Stimulated activated CD4-positive, alpha-beta T cell treated with anti-CD3 and anti-CD28 coated beads, Interleukin-1b, Interleukin-23, amount 100 ng/mL, for 24 hours (primary cell): ENCODE measurements at regions not wholly inside any gene's neighbourhood (a gene's known extent, or its start where the extent isn't known, plus 50 kb on each side); places are given as distances from the start of the nearest gene placed in this dataset.
"Not testable (repeated sequence)": the region's sequence is repeated elsewhere in the genome, so short reads cannot be mapped to it uniquely, and the experiment has no call there.

Experiments used
- DNase-seq, 4 experiments: peaks; one replicate each; pipeline ENCODE4 v3.0.0-alpha.2; 2020; ENCODE audit warnings: low read depth in 4 of 4, low spot score in 1 of 4

DNA sequence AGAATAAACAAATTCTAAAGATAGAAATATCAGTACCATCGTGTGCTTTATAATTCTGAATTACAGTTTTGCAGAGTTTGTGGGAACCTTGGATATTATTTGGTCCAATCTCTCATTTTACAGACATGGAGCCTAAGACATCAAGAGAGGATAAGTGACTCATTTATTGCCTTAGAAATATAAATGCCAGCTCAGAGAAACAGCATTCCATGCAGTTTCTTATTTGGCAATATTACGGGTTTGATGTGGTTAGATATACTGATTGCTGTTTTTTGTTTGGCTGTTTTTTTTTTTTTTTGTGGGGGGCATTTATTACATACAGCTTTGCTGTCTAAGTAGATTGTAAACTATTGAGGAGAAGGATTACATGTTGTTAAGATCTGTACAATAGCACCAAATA lies 1241.1 kb upstream of the LRRTM1 start:
- DNase-seq: no peak

DNA sequence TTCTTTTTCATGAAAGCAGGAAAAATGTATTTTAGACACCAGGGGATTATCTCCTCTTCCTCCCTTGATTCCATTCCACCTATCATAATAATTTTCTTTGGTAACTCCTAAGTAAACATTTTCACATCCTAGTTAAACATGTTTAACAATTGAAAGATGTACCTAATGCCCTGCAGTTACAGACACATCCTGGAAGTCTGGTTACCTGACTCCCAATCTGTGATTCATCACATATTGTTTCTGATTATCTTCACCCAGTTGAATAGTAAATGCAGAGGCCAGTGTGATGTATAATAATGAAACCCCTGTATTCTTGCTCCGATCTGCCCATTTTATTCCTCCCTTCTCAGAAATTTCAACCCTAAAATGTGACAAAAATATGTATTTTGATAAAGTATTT lies 1237.6 kb upstream of the LRRTM1 start:
- no peak for DNase-seq

DNA sequence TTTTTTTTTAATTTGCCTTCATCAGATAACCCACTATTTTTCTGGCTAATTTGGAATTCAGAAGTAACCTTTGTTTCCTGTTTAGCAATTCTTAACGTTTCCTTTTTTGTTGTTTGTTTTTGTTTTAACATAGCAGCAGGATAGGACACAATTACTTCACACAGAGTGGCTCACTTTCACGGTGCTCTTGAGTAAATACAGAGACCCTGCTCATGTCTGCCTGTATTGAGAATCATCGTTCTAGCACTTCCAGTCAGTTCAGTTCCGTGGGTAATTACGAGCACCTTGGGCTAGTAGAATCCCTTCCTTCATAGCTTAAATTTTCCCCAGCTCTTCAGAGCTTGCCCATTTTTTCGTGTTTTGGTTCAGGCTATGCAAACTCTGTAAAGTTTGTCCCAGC lies 1225.4 kb upstream of the LRRTM1 start:
- DNase-seq: no peak

DNA sequence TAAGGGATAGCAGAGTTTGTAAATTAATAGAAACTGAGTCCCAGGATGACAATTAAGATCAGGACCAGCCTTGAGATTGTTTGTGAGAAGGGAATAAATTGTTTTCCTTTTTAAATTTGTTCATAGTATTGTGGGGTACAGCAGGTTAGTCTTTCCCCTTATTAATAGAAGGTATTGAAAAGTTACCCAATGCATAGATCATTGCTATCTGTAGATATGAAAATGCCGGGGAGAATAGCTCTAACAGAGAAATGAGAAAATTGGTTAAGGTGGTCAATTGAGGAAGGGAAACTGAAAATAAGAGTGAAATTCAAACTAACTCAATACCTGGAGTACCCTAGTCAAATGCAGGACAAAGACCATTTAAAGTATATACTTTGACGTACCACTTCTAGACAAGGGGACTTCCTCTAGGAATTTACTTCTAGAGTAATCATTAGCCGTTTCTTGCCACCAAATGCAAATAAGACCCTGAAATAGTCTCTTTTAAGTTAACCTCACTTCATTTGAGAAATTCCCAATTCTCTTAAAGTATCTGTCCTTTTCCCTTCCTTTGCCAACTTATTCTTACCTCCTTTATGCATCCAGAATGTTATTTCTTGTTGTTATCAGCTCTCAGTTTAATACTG lies 1224.4 kb upstream of the LRRTM1 start:
- DNase-seq: no peak

DNA sequence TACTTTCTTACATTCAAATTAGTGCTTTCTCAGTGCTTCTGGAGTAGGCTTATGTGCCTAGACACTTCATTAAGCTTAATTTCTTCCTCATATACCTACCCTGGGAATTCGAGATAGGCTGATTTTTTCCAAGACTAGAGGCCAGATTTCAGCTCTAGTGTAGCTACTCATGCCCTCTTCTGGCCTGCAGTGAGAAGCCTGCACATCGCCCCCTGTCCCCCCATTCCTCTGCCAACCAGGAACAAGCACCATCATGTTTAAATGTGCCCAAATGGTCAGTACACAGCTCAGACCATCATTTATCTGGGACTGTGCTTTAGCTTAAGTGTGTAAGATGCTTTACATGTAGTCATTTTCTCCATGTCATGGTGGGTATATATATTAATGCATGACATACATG lies 1218.8 kb upstream of the LRRTM1 start:
- no peak for DNase-seq

DNA sequence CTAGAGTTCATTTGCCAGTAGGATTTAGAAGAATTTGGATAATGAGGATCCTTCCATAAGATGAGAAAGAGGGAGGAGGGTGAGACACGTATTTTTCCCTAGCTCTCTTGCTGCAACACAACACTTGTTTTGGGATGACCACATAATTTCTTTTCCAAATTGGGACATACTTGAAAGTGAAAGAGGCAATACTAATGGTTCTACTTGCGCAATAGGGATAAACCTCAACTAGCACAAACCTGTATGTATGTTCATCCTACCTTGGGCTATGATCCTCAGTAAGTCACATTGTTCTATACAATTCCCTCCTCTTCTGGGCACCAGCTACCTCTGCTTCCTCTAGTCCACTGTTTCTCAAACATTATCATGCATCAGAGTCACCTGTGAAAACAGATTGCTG lies 1208.8 kb upstream of the LRRTM1 start:
- no peak for DNase-seq

DNA sequence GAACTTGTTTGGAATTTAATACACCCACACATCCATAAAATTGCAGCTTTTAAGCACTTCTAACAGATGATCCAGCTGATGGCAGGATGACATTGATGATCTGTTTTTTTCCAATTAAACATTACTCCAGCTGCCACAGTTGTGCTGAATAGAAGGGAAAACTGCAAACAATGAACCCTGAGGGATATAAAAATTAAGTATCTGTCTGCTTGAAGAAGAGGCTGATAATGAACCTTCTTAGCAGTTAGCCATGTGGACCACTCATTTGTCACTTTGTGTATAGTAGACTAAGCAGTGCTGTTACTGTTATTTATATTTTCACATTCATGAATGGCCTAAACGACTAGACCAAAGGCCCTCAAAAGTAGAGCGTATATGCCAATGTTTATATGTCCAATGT lies 1201.0 kb upstream of the LRRTM1 start:
- DNase-seq: no peak

DNA sequence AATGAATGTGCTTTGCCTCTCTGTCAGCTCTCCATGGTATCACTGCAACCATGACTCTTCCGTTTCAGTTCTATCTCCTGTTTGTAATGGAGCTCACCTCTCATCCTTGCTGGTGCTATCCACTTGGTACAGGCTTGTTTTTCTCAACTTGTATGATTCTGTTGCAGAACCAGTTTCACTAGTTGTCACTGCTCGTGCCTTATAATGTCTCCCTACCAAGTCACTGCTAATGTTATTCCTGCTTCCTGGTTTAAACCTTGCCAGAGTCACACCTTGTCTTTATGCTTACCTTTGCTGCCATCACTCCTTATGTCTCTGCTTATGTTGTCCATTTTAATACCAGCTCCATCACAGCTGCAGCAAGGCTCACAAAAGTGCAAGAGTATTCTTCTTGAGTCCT lies 1191.0 kb upstream of the LRRTM1 start:
- DNase-seq: no peak

DNA sequence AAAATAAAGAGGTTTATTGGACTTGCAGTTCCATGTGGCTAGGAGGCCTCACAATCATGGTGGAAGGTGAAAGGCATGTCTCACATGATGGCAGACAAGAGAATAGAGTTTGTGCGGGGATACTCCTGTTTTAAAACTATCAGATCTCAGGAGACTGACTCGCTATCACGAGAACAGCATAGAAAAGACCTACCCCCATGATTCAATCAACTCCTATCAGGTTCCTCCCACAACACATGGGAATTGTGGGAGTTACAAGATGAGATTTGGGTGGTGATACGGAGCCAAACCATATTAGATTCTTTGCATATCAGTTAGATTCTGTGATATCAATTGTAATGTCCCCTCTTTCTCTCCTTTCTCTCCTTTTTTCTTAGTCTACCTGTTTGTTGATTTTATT lies 1178.7 kb upstream of the LRRTM1 start:
- no peak for DNase-seq

DNA sequence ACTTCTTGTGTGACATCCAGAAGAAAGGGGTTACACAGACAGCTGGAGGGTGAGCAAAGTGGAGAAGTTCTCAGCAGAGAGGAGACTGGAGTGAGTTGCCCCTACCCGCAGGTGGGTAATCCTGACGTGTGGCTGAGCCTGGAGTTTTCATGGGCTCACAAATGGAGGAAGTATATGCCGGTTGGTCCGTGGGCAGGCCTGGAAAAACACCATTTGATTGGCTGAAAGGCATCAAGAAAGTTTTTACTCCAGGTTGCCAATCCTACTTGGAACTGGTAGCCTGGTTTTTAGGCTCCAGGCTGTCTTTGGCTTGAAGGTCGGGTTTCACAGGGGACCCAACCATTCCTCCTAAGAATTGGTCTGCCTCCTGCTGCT lies 1177.4 kb upstream of the LRRTM1 start:
- DNase-seq: no peak

DNA sequence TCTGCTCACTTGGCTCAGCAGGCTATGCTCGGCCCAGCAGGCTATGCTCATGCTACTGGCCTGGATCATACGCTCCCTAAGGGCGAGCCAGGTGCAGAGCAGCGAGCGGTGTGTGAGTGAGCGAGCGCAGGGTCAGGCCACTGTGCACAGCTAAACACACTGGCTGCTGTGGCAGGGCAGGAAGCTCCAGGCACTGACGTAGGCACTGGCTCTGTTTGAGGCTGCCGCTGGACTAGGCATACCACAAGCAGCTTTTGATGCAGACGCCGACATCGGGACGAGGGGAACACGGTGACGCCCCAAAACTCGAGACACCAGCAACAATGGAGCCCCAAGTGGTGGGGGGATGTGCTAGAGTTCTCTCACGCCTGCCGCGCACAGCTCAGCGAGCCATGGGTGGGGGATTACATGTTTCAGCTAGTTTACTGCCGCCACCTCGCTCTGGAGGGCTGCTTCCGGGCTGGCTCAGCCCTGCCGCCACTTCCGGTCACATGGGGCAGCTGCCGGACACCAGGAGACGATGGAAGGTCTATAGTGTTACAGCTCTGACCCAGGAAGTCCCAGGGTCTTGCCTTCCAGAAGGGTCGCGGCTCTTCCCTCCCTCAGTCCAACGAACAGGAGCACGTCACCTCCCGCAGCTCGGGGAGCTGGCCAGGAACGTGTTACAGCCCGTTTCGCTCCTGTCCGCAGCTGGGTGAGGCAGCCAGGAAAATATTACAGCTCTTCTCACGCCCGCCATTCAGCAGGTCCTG lies 1176.9 kb upstream of the LRRTM1 start:
- no peak for DNase-seq

DNA sequence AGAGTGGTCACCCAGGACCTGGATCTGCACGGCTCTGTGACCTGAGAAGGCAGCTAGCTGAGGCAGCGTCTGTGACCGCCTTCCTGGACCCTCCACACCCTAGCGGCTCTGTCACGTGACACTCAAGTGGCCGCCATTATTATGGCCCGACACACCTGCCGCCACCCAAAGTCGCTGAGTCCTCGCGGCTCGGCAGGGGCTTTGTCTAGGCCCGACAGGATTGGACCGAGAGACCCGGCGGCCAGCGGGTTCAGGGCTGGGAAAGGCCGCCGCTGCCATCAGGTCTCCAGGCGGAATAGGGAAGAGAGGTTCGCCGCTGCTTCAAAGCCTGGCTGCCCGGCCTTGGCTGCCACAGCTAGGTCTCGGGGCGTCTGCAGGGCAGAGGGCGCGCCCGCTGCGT lies 1162.5 kb upstream of the LRRTM1 start:
- DNase-seq: no peak

DNA sequence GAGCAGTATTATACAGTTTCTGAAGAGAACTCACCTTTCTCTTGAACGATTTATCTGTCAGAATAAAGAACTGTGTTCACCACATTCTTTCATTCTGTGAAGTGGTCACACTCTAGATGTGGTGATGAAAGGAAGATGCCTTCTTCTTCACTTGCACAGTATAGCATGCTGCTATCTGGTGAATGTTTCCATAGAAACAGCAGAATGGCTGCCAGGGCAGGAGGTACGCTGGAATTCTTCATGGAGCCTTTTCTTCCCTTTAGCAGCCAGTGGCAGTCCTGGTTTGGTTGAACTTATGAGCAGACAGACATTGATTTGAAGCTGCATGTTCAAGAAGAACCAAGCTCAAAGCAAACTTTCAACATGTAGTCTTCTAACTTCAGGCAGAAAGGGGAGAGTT lies 1157.9 kb upstream of the LRRTM1 start:
- no peak for DNase-seq

DNA sequence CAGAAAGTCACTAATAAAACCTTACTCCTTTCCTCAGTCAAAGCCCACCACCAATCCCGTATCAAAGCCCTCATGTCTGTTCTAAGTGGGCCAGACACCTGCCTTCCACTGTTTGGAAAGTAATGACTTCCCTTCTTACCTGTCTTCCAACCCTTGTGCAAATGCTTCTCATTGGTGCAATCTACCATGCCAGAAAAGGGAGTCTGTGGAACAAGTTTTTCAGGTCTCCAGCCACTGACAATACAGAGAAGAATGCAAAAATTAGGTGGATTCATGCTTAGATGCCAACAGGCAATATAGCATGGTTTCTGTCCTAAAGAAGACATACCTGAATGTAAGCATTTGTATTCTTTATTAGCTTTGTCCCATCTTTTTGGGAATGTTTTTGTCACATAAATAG lies 1140.6 kb upstream of the LRRTM1 start:
- DNase-seq: no peak

DNA sequence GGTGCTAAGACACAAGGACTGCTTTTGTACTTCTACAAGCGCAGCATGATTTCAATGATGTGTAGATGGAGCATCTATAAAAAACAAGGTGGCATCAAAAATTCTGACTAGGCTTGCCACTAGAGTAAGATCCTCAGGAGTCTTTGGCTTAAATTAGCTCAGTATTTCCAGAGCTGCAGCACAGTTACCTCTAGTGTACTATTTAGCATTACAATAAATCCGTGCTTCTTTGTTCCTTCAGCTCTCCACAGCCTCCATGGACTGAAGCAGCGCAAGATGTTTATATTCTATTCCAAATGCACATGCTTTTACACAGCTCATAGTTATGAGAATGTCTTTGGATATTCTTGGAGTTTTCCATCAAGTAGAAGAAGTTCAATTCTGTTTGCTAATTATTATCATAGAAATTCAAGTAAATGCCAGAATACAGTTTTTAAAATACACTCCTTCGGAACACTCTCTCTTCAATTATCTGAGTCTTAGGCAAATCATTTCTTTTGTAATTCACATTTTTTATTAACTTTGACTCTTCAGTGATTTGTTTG lies 1133.0 kb upstream of the LRRTM1 start:
- DNase-seq: no peak

DNA sequence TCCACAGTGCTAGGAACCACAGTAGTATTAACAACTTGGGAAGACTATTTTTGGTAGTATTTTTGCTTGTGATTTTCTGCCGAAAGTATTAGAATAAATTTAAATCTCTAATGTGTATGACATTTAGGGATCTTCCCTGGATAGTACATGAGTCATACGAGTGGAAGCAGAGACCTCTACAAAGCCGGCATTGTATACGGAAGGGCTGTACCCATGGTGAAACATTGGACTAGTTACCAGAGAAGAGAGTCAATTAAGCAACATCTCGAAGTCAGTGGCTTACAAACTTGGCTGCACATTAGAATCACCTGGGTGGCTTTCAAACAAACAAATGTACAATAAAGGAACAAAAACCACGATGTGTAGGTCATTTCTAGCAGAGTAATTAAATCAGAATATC lies 1131.7 kb upstream of the LRRTM1 start:
- no peak for DNase-seq

DNA sequence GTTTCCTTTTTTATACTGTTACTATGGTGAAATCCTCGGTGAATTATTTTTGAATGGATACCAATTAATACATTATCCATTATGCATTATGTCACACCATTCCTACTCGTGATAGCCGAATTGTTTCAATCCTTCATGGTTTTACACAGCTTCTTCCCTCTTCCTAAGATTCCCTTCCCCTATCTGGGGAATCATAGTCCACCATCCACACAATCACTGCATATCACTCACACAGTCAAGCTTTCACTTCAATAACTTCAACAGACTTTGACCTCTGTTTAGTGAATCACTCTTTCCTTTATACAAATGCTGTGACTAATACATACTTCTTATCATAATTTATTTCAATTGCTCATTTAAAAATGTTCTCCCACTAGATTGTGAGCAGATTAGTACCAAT lies 1108.1 kb upstream of the LRRTM1 start:
- DNase-seq: no peak

DNA sequence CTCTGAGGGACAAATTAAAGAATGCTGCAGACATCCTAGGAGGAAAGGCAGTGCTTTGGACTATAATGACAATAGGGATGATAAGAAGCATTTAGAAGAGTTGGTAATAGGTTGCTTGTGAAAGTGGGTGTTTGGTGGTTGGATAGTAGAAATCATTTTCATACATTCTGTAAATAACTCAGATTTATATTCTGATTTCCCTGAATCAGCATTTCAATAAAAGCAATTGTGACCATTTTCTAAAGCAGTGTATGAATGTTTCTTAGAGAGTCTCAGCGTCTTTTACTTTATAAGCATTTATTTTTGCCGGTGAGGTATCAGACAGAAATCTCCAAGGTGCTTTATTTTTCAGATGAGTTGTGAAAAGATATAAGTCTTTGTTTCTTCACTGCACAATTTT lies 1099.0 kb upstream of the LRRTM1 start:
- no peak for DNase-seq

DNA sequence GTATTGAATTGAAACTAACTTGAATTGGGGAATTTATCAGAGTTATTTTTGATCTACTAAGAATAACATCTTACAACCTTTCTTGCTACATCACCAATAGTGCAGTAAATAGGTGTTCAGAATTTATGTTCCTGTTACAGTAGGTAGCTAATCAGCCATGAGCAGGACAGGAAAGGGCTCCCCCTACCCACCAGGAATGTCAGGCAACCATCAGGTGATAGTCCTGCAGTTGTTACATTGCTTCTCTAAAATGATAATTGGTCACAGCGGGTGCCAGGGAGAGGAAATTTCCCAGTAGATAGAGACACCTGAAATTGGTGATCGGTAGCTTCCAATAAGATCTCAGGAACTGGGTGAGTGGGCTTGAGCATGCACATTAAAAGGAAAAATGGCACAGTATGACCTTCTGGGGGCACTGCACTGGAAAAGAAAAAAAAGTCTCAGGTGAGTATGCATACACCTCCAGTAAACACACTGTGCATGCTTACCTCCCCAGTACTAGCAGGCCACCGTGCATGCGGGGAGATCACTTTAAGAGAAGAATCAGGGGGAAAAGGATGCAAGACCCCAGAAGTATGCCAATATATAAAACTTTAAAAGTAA lies 1092.0 kb upstream of the LRRTM1 start:
- DNase-seq: no peak

DNA sequence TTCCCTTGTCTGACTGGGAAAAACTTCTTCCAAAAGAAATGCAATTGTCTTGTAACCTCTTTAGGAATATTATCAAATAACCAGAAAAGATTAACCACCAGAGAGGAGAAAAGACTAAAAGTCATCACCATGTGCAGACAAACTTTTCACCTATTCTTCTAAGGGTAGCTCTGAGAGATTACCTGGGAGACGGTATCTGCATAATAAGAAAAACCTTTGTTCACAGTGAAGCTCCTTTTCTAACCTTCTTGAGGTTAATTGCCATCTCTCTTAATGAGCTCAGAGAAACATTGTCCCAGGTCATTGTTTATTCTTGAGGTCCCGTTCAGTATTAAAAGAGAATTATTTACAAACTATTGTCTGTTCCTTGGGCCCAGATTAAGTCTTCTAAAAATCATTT lies 1091.2 kb upstream of the LRRTM1 start:
- no peak for DNase-seq

DNA sequence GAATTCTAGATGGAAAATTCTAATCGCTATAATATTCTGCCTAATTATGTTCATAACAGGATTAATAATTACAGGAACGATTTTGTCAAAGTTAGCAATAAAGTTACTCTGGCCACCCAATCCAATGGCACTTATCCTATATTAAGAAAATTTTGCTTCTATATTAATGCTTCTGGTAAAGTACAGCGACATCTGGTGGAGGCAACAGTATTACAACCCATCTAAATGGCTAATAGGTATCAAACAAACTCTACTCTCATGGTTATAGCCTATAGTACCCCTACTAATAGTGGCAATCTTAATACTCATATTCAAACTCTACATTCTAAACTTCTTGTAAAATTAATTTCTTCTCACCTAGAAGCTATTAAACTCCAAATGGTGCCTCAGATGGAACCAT lies 1084.7 kb upstream of the LRRTM1 start:
- no peak for DNase-seq

DNA sequence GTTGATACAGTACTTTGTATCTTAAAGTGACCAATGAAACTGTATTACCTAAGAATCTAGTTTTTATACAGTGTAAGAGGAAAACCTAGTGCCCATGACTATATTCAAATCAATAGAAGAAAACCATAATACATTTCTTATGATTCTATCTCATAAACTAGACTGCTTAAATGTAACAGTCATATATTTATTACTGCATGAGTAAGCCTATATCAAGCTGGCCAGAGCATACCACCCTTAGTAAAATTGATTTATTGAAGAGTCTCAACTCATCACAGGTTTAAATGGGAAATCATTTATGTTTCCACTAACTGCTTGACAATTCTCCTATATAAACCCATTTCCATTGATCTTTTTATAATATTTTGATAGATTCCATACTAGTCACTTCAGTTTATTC lies 1059.2 kb upstream of the LRRTM1 start:
- DNase-seq: no peak

DNA sequence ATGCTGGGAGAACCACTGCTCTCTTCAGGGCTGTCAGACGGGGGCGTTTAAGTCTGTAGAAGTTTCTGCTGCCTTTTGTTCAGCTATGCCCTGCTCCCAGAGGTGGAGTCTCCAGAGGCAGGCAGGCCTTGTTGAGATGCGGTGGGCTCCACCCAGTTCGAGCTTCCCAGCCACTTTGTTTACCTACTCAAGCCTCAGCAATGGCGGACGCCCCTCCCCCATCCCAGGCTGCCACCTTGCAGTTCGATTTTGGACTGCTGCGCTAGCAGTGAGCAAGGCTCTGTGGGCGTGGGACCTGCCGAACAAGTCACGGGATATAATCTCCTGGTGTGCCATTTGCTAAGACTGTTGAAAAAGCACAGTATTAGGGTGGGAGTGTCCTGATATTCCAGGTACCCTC lies 1057.9 kb upstream of the LRRTM1 start:
- DNase-seq: not testable (repeated sequence)
